Glutamatergic neuron (in vitro differentiated cells): ENCODE measurements at regions not wholly inside any gene's neighbourhood (a gene's known extent, or its start where the extent isn't known, plus 50 kb on each side); places are given as distances from the start of the nearest gene placed in this dataset.

ENCODE experiments used
- DNase-seq: peaks from one replicate; pipeline ENCODE4 v3.0.0; 2022
- H3K27ac Mint-ChIP-seq: one replicate; pipeline ENCODE4 v1.8.0; 2020; ENCODE audit warnings: mild to moderate bottlenecking, mixed read lengths, inconsistent platforms; ENCODE audit not compliant: unreplicated experiment
- H3K27me3 Mint-ChIP-seq: one replicate; pipeline ENCODE4 v1.8.0; 2020; ENCODE audit warnings: mild to moderate bottlenecking, moderate library complexity, mixed read lengths, inconsistent platforms; ENCODE audit not compliant: unreplicated experiment
- H3K36me3 Mint-ChIP-seq: one replicate; pipeline ENCODE4 v1.8.0; 2020; ENCODE audit warnings: mild to moderate bottlenecking, mixed read lengths, inconsistent platforms; ENCODE audit not compliant: unreplicated experiment
- H3K4me1 Mint-ChIP-seq: one replicate; pipeline ENCODE4 v1.8.0; 2020; ENCODE audit warnings: mild to moderate bottlenecking, low read depth, mixed read lengths, inconsistent platforms; ENCODE audit not compliant: unreplicated experiment
- H3K4me3 Mint-ChIP-seq: one replicate; pipeline ENCODE4 v1.8.0; 2020; ENCODE audit warnings: mild to moderate bottlenecking, mixed read lengths, inconsistent platforms; ENCODE audit not compliant: unreplicated experiment
- H3K9me3 Mint-ChIP-seq: one replicate; pipeline ENCODE4 v1.8.0; 2020; ENCODE audit warnings: mild to moderate bottlenecking, moderate library complexity, mixed read lengths, inconsistent platforms; ENCODE audit not compliant: unreplicated experiment
- CTCF ChIP-seq: fragments of 200-600 bp; sonication (generic); IDR thresholded peaks from one replicate; pipeline ENCODE4 v1.5.0; 2021; ENCODE audit not compliant: partially characterized antibody, unreplicated experiment

GRCh38 chr2:117684919-117685318 lies 129.6 kb upstream of the DDX18 start:
- DNase-seq: no peak
- no peak for TF ChIP-seq CTCF
- no peaks in the 10 kb centered on the region for H3K27me3 Mint-ChIP-seq
- H3K9me3 Mint-ChIP-seq: no peaks in the 10 kb centered on the region
- no peak overlapping the region for H3K27ac Mint-ChIP-seq
- H3K36me3 Mint-ChIP-seq: no peaks in the 10 kb centered on the region
- no peaks in the 10 kb centered on the region for H3K4me1 Mint-ChIP-seq
- no peak overlapping the region for H3K4me3 Mint-ChIP-seq

GRCh38 chr2:117686699-117687098 lies 127.8 kb upstream of the DDX18 start:
- Mint-ChIP-seq H3K27me3 (no peaks in the 10 kb centered on the region), H3K9me3 (peaks cover 1% of the 10 kb centered on the region), H3K4me1 (peaks cover 4% of the 10 kb centered on the region), H3K27ac (no peak overlapping the region), H3K36me3 (no peaks in the 10 kb centered on the region), H3K4me3 (no peak overlapping the region)
- TF ChIP-seq CTCF: no peak
- DNase-seq: no peak

GRCh38 chr2:117691595-117691994 lies 122.9 kb upstream of the DDX18 start:
- no peaks in the 10 kb centered on the region for H3K36me3 Mint-ChIP-seq
- H3K9me3 Mint-ChIP-seq: peaks cover 3% of the 10 kb centered on the region
- H3K4me3 Mint-ChIP-seq: no peak overlapping the region
- DNase-seq: no peak
- H3K27ac Mint-ChIP-seq: peak overlapping the region; percentile 95
- TF ChIP-seq CTCF: no peak
- H3K4me1 Mint-ChIP-seq: peaks cover 10% of the 10 kb centered on the region
- H3K27me3 Mint-ChIP-seq: no peaks in the 10 kb centered on the region

- peak; percentile 74 for DNase-seq
- TF ChIP-seq CTCF: no peak
- H3K27me3 Mint-ChIP-seq: no peaks in the 10 kb centered on the region
- peaks cover 3% of the 10 kb centered on the region for H3K9me3 Mint-ChIP-seq
- H3K4me3 Mint-ChIP-seq: peak overlapping the region; percentile 44
- H3K36me3 Mint-ChIP-seq: no peaks in the 10 kb centered on the region
- H3K4me1 Mint-ChIP-seq: peaks cover 10% of the 10 kb centered on the region
- H3K27ac Mint-ChIP-seq: peak overlapping the region; percentile 95
These were observed 122.3 kb upstream of the DDX18 start for GRCh38 chr2:117692001-117692763.

- no peaks in the 10 kb centered on the region for H3K27me3 Mint-ChIP-seq
- no peak overlapping the region for H3K27ac Mint-ChIP-seq
- peaks cover 10% of the 10 kb centered on the region for H3K4me1 Mint-ChIP-seq
- DNase-seq: no peak
- no peak for TF ChIP-seq CTCF
- no peaks in the 10 kb centered on the region for H3K36me3 Mint-ChIP-seq
- H3K9me3 Mint-ChIP-seq: peaks cover 3% of the 10 kb centered on the region
- H3K4me3 Mint-ChIP-seq: no peak overlapping the region
These were observed 121.3 kb upstream of the DDX18 start for GRCh38 chr2:117693154-117693553.
